ENCODE measurements at regions not wholly inside any gene's neighbourhood (a gene's known extent, or its start where the extent isn't known, plus 50 kb on each side); places are given as distances from the start of the nearest gene placed in this dataset.

DNA sequence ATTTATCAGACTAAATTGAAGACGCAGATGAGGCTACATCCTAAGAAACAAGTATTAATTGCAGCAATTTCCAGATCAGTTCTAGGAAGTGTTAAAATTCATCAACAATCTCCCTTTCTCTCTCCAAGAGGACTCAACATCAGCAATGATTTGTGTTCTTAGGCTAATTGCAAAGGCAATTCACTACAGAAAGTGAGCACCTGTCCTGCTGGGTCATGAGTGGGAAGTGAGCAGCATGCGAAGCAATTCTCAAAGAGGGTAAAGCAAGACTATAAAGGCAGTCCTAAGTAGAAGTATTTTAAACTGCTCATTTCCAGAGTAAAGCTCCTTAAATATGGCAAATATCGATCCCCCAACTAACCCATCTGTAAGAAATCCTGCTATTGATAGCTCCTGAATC, 1191.0 kb upstream of the ALCAM start (continued):
- no peak for TF ChIP-seq EZH2 (IDR thresholded peaks at IDR 0.05; ENCODE audit: borderline replicate concordance, insufficient read depth, low read length, poor library complexity, severe bottlenecking)

DNA sequence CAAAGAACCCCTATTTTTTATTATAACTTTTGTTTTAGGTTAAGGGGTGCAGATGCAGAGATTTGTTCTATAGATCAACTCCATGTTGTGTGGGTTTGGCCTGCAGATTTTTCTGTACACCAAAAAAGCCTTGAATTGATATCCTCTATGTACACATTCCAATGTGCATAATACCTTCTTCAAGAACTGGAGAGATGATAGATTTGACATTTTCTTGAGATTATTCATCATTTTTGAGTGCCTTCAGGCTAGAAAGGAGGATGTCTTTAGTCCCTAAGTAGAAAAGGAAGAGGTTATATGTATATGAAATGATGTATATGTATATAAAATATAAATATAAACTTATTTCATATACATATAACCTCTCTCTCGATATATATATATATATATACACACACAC, 1190.0 kb upstream of the ALCAM start:
- Histone ChIP-seq H2AFZ (ENCODE audit: low read depth, low read length) (no peak overlapping the region), H3K36me3 (ENCODE audit: insufficient read depth, low read length) (no peaks in the 10 kb centered on the region), H3F3A (ENCODE audit: insufficient read depth, low read length, poor library complexity, severe bottlenecking) (no peaks in the 10 kb centered on the region), H3K9me3 (ENCODE audit: low read length) (no peaks in the 10 kb centered on the region), H3K4me2 (ENCODE audit: low read length) (no peak overlapping the region), H3K4me3 (ENCODE audit: low read length) (no peak overlapping the region), H4K20me1 (ENCODE audit: insufficient read depth) (no peaks in the 10 kb centered on the region), H3K9ac (ENCODE audit: low read length) (no peak overlapping the region), H3K79me2 (replicated peaks; ENCODE audit: insufficient read depth, low read length) (no peaks in the 10 kb centered on the region), H3K27me3 (ENCODE audit: insufficient read depth, low read depth, low read length) (no peaks in the 10 kb centered on the region), H3K9me2 (ENCODE audit: insufficient read depth, low read length) (no peaks in the 10 kb centered on the region), H3K27ac (ENCODE audit: low read length) (no peak overlapping the region)
- no peak for TF ChIP-seq SMC3 (conservative IDR thresholded peaks at IDR 0.05; ENCODE audit: poor library complexity)
- no peak for TF ChIP-seq TAF1 (IDR thresholded peaks at IDR 0.05; ENCODE audit: low read depth)
- no peak for TF ChIP-seq MXI1 (conservative IDR thresholded peaks at IDR 0.05; ENCODE audit: poor library complexity, severe bottlenecking)
- TF ChIP-seq, protein P1, sequence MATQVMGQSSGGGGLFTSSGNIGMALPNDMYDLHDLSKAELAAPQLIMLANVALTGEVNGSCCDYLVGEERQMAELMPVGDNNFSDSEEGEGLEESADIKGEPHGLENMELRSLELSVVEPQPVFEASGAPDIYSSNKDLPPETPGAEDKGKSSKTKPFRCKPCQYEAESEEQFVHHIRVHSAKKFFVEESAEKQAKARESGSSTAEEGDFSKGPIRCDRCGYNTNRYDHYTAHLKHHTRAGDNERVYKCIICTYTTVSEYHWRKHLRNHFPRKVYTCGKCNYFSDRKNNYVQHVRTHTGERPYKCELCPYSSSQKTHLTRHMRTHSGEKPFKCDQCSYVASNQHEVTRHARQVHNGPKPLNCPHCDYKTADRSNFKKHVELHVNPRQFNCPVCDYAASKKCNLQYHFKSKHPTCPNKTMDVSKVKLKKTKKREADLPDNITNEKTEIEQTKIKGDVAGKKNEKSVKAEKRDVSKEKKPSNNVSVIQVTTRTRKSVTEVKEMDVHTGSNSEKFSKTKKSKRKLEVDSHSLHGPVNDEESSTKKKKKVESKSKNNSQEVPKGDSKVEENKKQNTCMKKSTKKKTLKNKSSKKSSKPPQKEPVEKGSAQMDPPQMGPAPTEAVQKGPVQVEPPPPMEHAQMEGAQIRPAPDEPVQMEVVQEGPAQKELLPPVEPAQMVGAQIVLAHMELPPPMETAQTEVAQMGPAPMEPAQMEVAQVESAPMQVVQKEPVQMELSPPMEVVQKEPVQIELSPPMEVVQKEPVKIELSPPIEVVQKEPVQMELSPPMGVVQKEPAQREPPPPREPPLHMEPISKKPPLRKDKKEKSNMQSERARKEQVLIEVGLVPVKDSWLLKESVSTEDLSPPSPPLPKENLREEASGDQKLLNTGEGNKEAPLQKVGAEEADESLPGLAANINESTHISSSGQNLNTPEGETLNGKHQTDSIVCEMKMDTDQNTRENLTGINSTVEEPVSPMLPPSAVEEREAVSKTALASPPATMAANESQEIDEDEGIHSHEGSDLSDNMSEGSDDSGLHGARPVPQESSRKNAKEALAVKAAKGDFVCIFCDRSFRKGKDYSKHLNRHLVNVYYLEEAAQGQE (IDR thresholded peaks at IDR 0.05; ENCODE audit: borderline replicate concordance): no peak
- TF ChIP-seq EP300 (conservative IDR thresholded peaks at IDR 0.05; ENCODE audit: poor library complexity, severe bottlenecking): no peak
- no peak for TF ChIP-seq RAD21 (conservative IDR thresholded peaks at IDR 0.05)
- TF ChIP-seq EZH2 (IDR thresholded peaks at IDR 0.05; ENCODE audit: borderline replicate concordance, insufficient read depth, low read length, poor library complexity, severe bottlenecking): no peak
- no peak for TF ChIP-seq POLR2AphosphoS5 (IDR thresholded peaks at IDR 0.05)
- TF ChIP-seq, protein P2, sequence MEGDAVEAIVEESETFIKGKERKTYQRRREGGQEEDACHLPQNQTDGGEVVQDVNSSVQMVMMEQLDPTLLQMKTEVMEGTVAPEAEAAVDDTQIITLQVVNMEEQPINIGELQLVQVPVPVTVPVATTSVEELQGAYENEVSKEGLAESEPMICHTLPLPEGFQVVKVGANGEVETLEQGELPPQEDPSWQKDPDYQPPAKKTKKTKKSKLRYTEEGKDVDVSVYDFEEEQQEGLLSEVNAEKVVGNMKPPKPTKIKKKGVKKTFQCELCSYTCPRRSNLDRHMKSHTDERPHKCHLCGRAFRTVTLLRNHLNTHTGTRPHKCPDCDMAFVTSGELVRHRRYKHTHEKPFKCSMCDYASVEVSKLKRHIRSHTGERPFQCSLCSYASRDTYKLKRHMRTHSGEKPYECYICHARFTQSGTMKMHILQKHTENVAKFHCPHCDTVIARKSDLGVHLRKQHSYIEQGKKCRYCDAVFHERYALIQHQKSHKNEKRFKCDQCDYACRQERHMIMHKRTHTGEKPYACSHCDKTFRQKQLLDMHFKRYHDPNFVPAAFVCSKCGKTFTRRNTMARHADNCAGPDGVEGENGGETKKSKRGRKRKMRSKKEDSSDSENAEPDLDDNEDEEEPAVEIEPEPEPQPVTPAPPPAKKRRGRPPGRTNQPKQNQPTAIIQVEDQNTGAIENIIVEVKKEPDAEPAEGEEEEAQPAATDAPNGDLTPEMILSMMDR (IDR thresholded peaks at IDR 0.05; ENCODE audit: poor library complexity, severe bottlenecking): no peak

DNA sequence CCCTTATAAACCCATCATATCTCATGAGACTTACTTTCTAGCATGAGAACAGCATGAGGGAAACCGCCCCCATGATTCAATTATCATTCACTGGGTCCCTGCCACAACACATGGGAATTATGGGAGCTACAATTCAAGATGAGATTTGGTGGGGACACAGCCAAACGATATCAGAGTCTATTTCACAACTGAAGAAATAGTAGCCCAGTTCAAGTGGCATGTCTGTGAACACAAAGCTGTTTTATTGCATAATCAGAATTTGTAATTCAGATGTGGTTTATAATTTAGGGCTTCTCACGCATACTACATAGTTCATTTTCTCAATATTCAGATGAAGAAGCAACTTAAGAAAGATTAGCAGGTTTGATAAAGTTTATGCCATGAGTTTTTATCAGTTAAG, 1188.0 kb upstream of the ALCAM start:
- no peaks in the 10 kb centered on the region for H3K27me3 ChIP-seq (ENCODE audit: insufficient read depth, low read depth, low read length)
- H3K36me3 ChIP-seq (ENCODE audit: insufficient read depth, low read length): no peaks in the 10 kb centered on the region
- H3K4me3 ChIP-seq (ENCODE audit: low read length): no peak overlapping the region
- H3K4me2 ChIP-seq (ENCODE audit: low read length): no peak overlapping the region
- no peak overlapping the region for H2AFZ ChIP-seq (ENCODE audit: low read depth, low read length)
- no peak overlapping the region for H3K9ac ChIP-seq (ENCODE audit: low read length)
- no peaks in the 10 kb centered on the region for H3K9me3 ChIP-seq (ENCODE audit: low read length)
- no peaks in the 10 kb centered on the region for H3K79me2 ChIP-seq (replicated peaks; ENCODE audit: insufficient read depth, low read length)
- H3F3A ChIP-seq (ENCODE audit: insufficient read depth, low read length, poor library complexity, severe bottlenecking): no peaks in the 10 kb centered on the region
- H3K27ac ChIP-seq (ENCODE audit: low read length): no peak overlapping the region
- no peaks in the 10 kb centered on the region for H4K20me1 ChIP-seq (ENCODE audit: insufficient read depth)
- TF ChIP-seq, protein P1 (IDR thresholded peaks at IDR 0.05; ENCODE audit: borderline replicate concordance): no peak
- TF ChIP-seq MXI1 (conservative IDR thresholded peaks at IDR 0.05; ENCODE audit: poor library complexity, severe bottlenecking) (no peak), POLR2AphosphoS5 (IDR thresholded peaks at IDR 0.05) (no peak), RAD21 (conservative IDR thresholded peaks at IDR 0.05) (no peak), TAF1 (IDR thresholded peaks at IDR 0.05; ENCODE audit: low read depth) (no peak), EZH2 (IDR thresholded peaks at IDR 0.05; ENCODE audit: borderline replicate concordance, insufficient read depth, low read length, poor library complexity, severe bottlenecking) (no peak), SMC3 (conservative IDR thresholded peaks at IDR 0.05; ENCODE audit: poor library complexity) (no peak), EP300 (conservative IDR thresholded peaks at IDR 0.05; ENCODE audit: poor library complexity, severe bottlenecking) (no peak)
- TF ChIP-seq, protein P2 (IDR thresholded peaks at IDR 0.05; ENCODE audit: poor library complexity, severe bottlenecking): no peak
- no peaks in the 10 kb centered on the region for H3K9me2 ChIP-seq (ENCODE audit: insufficient read depth, low read length)
